GM13976 (cell line): ENCODE measurements at regions not wholly inside any gene's neighbourhood (a gene's known extent, or its start where the extent isn't known, plus 50 kb on each side); places are given as distances from the start of the nearest gene placed in this dataset.

ENCODE experiments used
- DNase-seq: peaks from one replicate; pipeline ENCODE4 v3.0.0; 2012; ENCODE audit warnings: low spot score
- CTCF ChIP-seq: IDR thresholded peaks from 2 replicates; pipeline ENCODE4 v1.5.1; 2012; ENCODE audit warnings: borderline replicate concordance, mild to moderate bottlenecking; ENCODE audit not compliant: insufficient read depth; ENCODE audit errors: extremely low read depth, missing control alignments, control extremely low read depth
- in situ Hi-C: fragments of 300-500 bp; cut with MboI; formaldehyde crosslinking; loops from one replicate; pipeline ENCODE4 v1.12.0; 2022; ENCODE audit warnings: low sequenced_read_pairs, mixed read lengths, inconsistent platforms; ENCODE audit not compliant: unreplicated experiment

DNA sequence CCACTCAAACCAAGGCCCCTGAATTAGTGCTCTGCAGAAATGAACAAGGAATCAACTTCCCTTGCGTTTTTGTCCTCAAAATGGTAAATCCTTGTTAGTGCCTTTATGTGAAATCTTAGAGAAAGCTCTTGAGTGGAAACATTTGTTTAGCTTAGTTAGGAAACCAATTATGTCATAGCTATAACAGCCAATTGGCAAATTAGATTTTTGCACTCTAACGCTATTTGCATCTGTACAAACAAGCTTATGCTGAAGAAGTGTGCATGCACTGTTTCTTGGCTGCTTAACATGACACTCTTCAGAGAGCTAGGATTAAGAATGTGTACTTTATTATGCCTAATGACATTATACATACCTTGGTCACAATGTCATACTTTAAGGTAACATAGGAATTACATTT lies 622.6 kb upstream of the SLC35B3 start:
- no peak for TF ChIP-seq CTCF
- in situ Hi-C loops = no loop called here
- no peak for DNase-seq

GRCh38 chr6:9056556-9056955 lies 621.2 kb upstream of the SLC35B3 start:
- no peak for DNase-seq
- TF ChIP-seq CTCF = no peak
- in situ Hi-C loops = no loop called here

- in situ Hi-C loops = no loop called here
- DNase-seq = no peak
- TF ChIP-seq CTCF = no peak
Measured at GRCh38 chr6:9044426-9044825, 609.1 kb upstream of the SLC35B3 start.

GRCh38 chr6:9040718-9041117 lies 605.4 kb upstream of the SLC35B3 start:
- DNase-seq = no peak
- in situ Hi-C loops = no loop called here
- TF ChIP-seq CTCF = no peak

DNA sequence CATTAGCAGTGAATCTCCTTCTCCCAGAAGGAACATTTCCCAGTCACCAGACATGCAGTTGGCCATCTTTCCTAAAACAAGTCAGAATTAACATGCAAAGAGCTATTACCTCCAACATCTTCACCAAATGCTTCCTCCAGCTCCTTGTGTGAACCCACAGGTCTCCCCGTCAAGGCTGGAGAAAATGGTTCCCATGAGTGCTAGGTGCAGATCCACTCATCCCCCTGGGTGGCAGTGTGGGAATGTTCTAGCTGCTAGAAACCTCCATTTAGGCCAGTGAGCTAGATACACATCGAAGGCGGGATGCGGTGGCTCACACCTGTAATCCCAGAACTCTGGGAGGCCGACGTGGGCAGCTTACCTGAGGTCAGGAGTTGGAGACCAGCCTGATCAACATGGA lies 603.9 kb upstream of the SLC35B3 start:
- no peak for DNase-seq
- in situ Hi-C loops = no loop called here
- TF ChIP-seq CTCF = no peak

DNA sequence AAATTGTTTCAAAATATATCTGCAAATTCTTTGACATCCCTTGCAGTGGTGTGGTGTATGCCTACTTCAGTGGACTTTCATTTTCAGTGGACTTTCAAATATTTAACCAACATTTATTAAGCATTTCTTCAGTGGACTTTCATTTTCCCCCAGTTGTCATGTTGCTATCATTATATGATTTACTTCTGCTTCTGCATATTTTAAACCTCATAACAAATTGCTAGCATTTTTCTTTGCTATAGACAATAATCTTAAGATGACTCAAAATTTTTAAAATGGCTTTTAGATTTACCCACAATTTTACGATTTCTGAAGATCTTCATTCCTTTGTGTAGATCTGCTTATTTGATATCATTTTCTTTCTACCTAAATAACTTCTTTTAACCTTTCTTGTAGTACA lies 592.7 kb upstream of the SLC35B3 start:
- DNase-seq = no peak
- no peak for TF ChIP-seq CTCF
- in situ Hi-C loops = no loop called here
